GM18517 (cell line): ENCODE measurements at regions not wholly inside any gene's neighbourhood (a gene's known extent, or its start where the extent isn't known, plus 50 kb on each side); places are given as distances from the start of the nearest gene placed in this dataset.
A peak's percentile ranks its signal among the peaks of the same experiment; 100 is the strongest.

Source experiments
- ATAC-seq: cut with Tn5 transposase; IDR thresholded peaks from one replicate; pipeline ENCODE4 v1.9.1; 2021; ENCODE audit warnings: mild to moderate bottlenecking, moderate library complexity; ENCODE audit not compliant: unreplicated experiment

GRCh38 chr4:107120661-107121060, 84.5 kb upstream of the DKK2 start:
- no peak for ATAC-seq

GRCh38 chr4:107117726-107118125, 81.6 kb upstream of the DKK2 start:
- no peak for ATAC-seq

DNA sequence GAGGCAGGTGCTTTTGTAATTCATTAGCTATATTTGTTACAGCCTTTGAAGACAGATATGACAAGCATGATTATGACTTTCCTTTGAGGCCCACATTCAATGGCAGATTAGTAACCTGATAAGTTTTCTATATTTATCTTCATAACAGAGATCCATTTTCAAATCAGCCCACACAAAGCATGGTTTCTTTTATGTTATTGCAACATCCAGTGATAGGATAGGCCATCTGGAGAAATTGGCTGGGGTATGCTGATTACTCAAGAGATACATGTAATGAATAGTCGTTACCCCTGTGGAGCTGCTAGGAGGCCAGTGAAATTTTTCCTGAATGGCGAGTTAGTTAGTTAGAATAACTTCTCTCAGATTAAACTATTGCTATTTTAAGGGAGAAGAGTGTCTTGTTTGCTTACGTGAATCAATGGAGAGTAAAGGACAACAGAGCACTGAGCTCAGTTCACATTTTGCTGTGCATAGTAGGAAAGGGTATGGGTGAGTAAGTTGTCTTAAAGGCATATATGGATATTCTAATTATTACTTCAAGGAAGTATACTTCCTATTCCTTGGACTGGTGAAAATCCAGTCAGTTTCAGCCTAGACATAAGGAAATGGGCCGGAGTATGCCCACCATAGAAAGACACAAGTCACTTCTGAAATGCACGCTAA, 79.2 kb upstream of the DKK2 start:
- no peak for ATAC-seq

GRCh38 chr4:107114059-107114458, 77.9 kb upstream of the DKK2 start:
- no peak for ATAC-seq

DNA sequence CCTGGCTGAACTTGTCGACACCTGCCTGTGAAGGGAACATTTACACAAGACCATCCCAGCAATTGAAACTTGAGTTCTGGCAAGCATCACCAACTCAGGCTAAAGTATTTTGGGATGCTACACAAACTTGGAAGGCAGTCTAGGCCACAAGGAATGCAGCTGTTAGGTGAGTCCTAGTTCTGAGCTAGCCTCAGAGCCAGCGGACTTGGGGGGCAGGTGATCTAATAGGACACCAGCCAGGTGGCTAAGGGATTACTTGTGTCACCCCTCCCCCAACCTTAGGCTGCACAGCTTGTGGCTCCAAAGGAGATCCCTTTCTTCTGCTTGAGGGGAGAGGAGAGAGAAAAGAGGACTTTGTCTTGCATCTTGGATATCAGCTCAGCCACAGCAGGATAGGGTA, 62.3 kb upstream of the DKK2 start:
- ATAC-seq = no peak

DNA sequence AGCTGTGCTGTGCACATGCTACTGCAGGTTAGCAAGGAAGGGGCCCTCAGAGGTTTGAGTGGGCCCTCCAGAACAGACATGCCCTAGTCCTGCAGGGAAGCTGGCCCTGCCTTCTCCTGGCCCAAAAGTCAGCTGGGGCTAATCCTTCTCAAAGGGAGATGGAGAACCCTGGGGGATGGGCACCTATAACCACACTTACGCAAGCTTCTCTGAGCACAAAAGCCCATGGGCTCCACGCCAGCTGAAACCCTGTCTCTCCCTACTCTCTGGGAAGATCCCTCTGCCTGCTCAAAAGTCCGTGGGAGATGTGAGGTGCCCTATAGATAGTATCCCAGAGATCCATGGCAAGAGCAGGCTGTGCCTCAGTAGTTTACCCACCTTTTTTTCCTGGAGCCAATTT, 58.9 kb upstream of the DKK2 start:
- ATAC-seq = no peak

GRCh38 chr4:107094332-107094731, 58.2 kb upstream of the DKK2 start:
- ATAC-seq = peak; percentile 74
